Suprapubic skin (tissue), 4 donors: ENCODE measurements at regions not wholly inside any gene's neighbourhood (a gene's known extent, or its start where the extent isn't known, plus 50 kb on each side); places are given as distances from the start of the nearest gene placed in this dataset.
"Not testable (repeated sequence)": the region's sequence is repeated elsewhere in the genome, so short reads cannot be mapped to it uniquely, and the experiment has no call there.

Experiments used
- CTCF ChIP-seq, 2 donors: fragments of 200-600 bp in 1 of 2; fragments of 450-650 bp in 1 of 2; sonication (generic) in 1 of 2; IDR thresholded peaks; one replicate each; pipeline ENCODE4 v1.5.1; 2016 to 2019; ENCODE audit warnings: antibody characterized with exemption in 2 of 2, mild to moderate bottlenecking in 1 of 2, moderate library complexity in 1 of 2
- EP300 ChIP-seq: sonication (generic); formaldehyde crosslinking; IDR thresholded peaks from one replicate; pipeline ENCODE4 v1.6.1; 2017; ENCODE audit warnings: antibody characterized with exemption
- POLR2A ChIP-seq, 2 donors: fragments of 450-650 bp; IDR thresholded peaks; one replicate each; pipeline ENCODE4 v1.6.1; 2017; ENCODE audit warnings: antibody characterized with exemption in 2 of 2, mild to moderate bottlenecking in 2 of 2, moderate library complexity in 2 of 2
- POLR2AphosphoS5 ChIP-seq, 3 donors: sonication (generic); formaldehyde crosslinking; IDR thresholded peaks; one replicate each; pipeline ENCODE4 v1.6.1; 2017; ENCODE audit warnings: antibody characterized with exemption in 3 of 3

GRCh38 chr2:87639801-87640440 lies 108.0 kb upstream of the PLGLB2 start:
- TF ChIP-seq POLR2A (IDR thresholded peaks at IDR 0.05); CTCF (IDR thresholded peaks at IDR 0.05); POLR2AphosphoS5 (IDR thresholded peaks at IDR 0.05); EP300: not testable (repeated sequence)
